Ovary (tissue), 3 donors: ENCODE measurements at regions not wholly inside any gene's neighbourhood (a gene's known extent, or its start where the extent isn't known, plus 50 kb on each side); places are given as distances from the start of the nearest gene placed in this dataset.
"Not testable (repeated sequence)": the region's sequence is repeated elsewhere in the genome, so short reads cannot be mapped to it uniquely, and the experiment has no call there.

Source experiments
- CTCF ChIP-seq, 3 donors: fragments of 450-650 bp in 2 of 3; fragments of 200-600 bp in 1 of 3; IDR thresholded peaks; one replicate each; pipeline versions ENCODE4 v1.5.1 to v1.8.0; 2016 to 2022; ENCODE audit warnings: antibody characterized with exemption in 3 of 3, mild to moderate bottlenecking in 1 of 3
- EP300 ChIP-seq: sonication (generic); formaldehyde crosslinking; IDR thresholded peaks from one replicate; pipeline ENCODE4 v1.6.1; 2017; ENCODE audit warnings: antibody characterized with exemption
- POLR2A ChIP-seq: fragments of 450-650 bp; IDR thresholded peaks from one replicate; pipeline ENCODE4 v1.6.1; 2017; ENCODE audit warnings: antibody characterized with exemption, mild to moderate bottlenecking, moderate library complexity
- donor health status: DM: no; HTN: no; CAD: no.

GRCh38 chr9:87041553-87042235, 94.4 kb upstream of the GAS1 start:
- TF ChIP-seq CTCF (IDR thresholded peaks at IDR 0.05); POLR2A; EP300: not testable (repeated sequence)
